ENCODE measurements at regions not wholly inside any gene's neighbourhood (a gene's known extent, or its start where the extent isn't known, plus 50 kb on each side); places are given as distances from the start of the nearest gene placed in this dataset.
A peak's percentile ranks its signal among the peaks of the same experiment; 100 is the strongest.

DNA sequence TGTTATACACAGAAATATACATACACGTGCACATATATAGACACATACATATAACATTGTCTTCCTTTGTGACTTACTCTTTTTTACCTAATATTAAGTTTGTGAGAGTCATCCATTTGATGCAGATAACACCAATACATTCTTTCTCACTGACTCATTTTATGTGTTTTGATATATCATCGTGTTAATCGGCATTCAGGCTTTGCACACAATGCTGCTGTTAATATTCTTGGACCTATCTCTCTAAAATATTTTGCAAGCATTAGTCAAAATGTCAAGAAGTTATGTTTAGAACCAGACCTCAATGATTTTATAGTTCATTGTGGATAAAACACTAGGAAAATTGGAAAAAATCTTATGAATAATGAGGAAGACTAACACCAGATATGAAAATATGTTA lies 441.1 kb downstream of the LRATD1 start:
- no peak for DNase-seq (ENCODE audit: low read depth in 3 of 3, low spot score in 2 of 3)

GRCh38 chr2:15074319-15074718 lies 441.8 kb downstream of the LRATD1 start:
- DNase-seq (ENCODE audit: low read depth in 3 of 3, low spot score in 2 of 3) = no peak

DNA sequence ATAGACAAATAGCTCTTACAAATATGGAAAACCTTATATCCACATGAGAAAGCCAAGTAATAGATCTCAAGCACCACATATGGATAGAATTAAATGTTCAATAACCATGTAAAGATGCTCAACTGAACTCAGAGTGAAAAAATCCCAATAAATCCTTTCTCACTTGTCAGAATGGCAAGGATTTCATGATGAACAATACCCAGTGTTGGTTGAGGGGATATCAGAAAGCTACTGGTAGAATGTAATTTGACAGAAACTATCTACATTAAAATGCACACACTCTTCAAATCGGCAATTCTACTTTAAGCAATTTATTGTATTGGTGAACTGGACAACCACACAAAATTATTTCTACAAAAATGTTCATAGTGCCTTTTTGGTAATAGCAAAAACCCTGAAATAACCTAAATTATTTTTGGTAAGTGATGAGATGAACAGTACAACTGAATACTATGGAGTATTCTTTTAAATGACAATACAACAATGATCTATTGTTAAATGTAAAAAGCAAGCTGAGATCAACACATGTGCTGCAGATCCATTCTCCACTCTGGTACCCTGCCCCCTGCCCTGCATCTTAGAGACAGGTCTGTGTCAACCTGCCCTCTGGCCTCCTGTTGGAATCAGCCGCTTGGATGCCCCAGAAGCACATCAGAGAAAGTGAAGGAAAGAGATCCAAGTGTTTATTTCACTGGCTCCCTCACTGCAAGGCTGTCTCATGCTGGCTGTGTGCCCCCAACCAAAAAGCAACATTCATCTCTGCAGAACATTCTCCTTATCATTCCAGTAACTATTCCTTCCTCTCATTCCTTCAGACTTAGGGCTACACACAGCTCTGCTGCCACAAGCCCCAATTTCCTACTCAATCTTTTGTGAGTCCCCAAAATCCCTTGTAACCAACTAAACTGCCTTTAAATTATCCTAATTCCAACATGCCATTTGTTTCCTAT lies 442.5 kb downstream of the LRATD1 start:
- DNase-seq (ENCODE audit: low read depth in 3 of 3, low spot score in 2 of 3) = no peak

- DNase-seq (ENCODE audit: low read depth in 3 of 3, low spot score in 2 of 3) = no peak
Observed at GRCh38 chr2:15076668-15077067, 444.2 kb downstream of the LRATD1 start.

DNA sequence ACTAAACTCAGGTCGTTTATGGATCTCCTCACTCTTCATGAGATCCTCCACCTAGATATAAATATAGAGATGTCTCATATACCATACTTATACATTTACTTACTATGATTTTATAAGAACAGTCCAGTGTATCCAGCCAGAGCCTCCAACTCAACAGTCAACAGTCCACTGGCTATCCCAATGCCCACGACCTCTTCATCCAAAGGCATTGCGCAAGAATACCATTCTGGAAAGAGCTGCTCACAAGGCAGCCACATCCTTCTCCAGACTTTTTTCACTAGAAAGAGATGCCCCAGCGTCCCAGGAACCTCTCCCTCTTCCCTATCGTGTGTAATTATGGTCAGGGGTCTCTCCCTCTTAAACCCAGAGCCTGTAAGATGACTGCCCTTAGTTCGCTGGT lies 448.8 kb downstream of the LRATD1 start:
- DNase-seq (ENCODE audit: low read depth in 3 of 3, low spot score in 2 of 3) = no peak

GRCh38 chr2:15082105-15083058 lies 449.9 kb downstream of the LRATD1 start:
- DNase-seq (ENCODE audit: low read depth in 3 of 3, low spot score in 2 of 3) = no peak

DNA sequence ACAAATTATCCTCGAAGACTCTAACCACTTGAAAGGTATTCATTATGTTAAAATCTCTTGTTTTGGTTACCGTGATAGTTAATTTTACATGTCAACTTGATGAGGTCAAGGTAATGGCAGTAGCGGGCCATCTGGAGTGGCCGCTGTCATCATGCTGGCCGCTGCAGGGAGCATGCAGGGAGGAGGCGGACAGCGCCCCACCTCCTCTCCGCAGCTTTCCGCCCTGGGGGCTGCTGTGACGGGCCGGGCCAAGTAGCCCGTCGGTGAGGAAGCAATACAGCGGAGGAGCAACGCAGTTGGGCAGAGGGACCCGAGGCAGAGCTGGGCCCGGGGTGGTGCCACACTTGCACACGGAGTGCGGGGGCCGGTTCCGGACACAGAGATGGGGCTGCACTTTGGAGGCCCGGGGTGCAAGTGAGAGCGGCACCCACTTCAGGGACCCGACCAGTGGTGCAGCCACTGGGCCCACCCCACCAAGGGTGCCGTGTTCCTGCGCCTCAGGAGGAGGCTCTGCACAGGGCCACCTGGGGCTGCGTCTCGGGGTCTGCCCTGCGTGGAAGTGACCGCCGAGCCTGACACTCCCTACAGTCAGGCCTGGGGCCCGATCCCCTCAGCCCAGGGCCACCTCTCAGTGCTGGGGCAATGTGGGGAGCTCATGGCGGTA lies 452.4 kb downstream of the LRATD1 start:
- DNase-seq (ENCODE audit: low read depth in 3 of 3, low spot score in 2 of 3) = no peak

GRCh38 chr2:15092181-15092580 lies 459.7 kb downstream of the LRATD1 start:
- no peak for DNase-seq (ENCODE audit: low read depth in 3 of 3, low spot score in 2 of 3)

DNA sequence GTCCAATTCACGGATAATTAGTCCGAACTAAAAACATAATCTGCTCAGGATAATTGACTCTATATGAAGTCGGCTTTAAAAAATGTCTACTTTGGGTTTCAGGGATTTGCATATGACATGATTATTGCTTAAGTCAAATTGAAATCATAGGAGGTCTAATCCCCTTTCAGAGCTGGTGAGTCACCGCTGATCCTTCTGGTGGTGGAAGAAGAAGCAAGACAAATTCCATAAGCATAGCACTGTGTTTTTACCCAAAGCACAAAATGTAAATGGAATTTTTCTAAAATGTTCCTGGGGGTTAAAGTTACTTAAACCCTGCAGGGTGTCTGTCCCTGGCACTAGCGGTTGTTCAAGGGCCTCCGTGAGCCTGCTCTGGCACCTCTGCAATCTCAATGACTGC lies 460.2 kb downstream of the LRATD1 start:
- DNase-seq (ENCODE audit: low read depth in 3 of 3, low spot score in 2 of 3) = no peak

DNA sequence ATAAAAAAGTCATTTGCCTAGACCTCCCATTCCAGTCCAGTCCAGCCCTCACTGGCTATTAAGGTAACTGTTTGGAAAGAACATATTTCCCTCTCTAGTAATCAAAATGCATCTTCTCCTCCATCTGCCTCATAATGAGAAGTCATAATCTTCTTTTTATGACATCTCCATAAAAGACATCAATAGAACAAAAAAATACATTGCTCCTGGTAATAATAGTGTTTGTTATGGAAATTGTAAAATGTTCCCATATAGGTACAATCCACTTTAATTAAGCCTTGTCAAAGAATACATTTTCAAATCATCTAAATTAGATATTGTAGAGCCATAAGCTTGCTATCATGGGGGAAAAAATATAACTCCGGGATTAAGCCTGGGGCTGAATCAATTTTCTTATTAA lies 461.6 kb downstream of the LRATD1 start:
- DNase-seq (ENCODE audit: low read depth in 3 of 3, low spot score in 2 of 3) = no peak

DNA sequence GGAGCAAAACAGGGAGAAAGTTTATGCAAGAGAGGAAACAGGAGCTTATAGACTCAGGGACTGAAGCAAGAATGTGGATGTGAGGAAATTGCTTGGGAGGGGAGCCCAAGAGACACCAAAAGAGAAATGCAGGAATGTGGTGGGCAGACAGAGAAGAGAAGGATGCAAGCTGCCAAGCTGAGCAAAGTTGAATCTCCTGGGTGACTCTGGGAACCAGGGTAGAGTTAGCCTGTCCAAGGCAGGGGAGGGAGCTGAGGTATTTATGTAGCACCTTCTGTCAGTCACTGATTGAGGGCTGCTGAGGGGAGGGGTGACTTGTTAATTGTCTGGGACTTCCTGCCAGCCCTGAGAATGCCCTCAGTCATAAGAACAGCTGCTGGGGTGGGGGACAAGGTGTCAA lies 464.3 kb downstream of the NBAS start:
- DNase-seq (ENCODE audit: low read depth in 3 of 3, low spot score in 2 of 3) = no peak

DNA sequence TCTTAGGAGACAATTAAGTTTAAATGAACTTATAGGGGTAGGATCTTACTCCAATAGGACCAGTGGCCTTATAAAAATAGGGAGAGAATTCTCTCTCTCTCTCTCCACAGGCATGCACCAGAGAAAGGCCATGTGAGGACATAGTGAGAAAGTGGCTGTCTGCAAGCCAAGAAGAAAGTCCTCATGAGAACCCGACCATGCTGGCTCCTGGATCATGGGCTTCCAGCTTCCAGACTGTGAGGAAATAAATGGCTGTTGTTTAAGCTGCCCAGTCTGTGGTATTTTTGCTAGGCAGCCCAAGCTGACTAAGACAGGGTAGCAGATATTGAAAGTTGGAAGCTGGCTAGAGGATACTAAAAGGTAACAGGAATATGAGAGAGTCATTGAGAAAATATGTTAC lies 454.0 kb downstream of the NBAS start:
- DNase-seq (ENCODE audit: low read depth in 3 of 3, low spot score in 2 of 3) = no peak

GRCh38 chr2:15111718-15112117 lies 449.4 kb downstream of the NBAS start:
- no peak for DNase-seq (ENCODE audit: low read depth in 3 of 3, low spot score in 2 of 3)

- DNase-seq (ENCODE audit: low read depth in 3 of 3, low spot score in 2 of 3) = peak in 1 of 3 donors; percentile 26
Observed at GRCh38 chr2:15112216-15112615, 448.9 kb downstream of the NBAS start.

GRCh38 chr2:15115776-15116175 lies 445.4 kb downstream of the NBAS start:
- DNase-seq (ENCODE audit: low read depth in 3 of 3, low spot score in 2 of 3) = no peak

DNA sequence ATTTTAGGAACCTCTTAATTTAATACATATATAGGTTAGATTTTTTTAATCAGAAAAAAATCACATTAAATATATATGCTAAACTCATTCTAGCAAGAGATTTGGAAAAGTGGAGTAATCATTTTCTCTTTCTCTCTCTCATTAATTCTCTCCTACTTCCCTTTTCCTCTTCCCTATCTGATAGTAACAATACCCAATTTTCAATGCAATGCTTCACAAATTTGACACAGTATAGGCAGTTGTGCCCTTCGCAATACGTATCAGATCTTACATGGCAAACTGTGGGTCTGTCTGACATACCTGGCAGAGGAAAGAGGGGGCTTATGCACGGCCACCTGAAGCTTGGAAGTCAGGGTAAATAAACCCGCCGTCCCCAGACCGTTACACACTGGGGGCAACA lies 444.3 kb downstream of the NBAS start:
- DNase-seq (ENCODE audit: low read depth in 3 of 3, low spot score in 2 of 3) = no peak
